IMR-90 (cell line): ENCODE measurements at regions not wholly inside any gene's neighbourhood (a gene's known extent, or its start where the extent isn't known, plus 50 kb on each side); places are given as distances from the start of the nearest gene placed in this dataset.

Experiments
- ATAC-seq: fragments of 200-7000 bp; cut with Tn5 transposase; 2 replicates; pipeline ENCODE4 v1.9.1; 2020; ENCODE audit warnings: low read depth, mild to moderate bottlenecking, moderate library complexity
- BruUV-seq: library from RNA; stranded (reverse); fragments of 400-500 nt; replicated peaks from 2 replicates; lab custom pipeline; 2021; lab: Mats Ljungman, UMichigan
- CTCF ChIA-PET: fragments of 300-600 bp; formaldehyde crosslinking; extraction: SDS; loops from one replicate; lab custom pipeline; 2021; ENCODE audit warnings: antibody characterized with exemption; lab: Yijun Ruan, JAX
- POLR2A ChIA-PET: fragments of 300-600 bp; sonication (Branson Sonifier 250); formaldehyde crosslinking; loops from one replicate; lab custom pipeline; 2022; ENCODE audit warnings: antibody characterized with exemption; ENCODE audit not compliant: unreplicated experiment; lab: Charles Lee
- DNase-seq: peaks from one replicate; pipeline ENCODE4 v3.0.0; 2013
- H2AFZ ChIP-seq: replicated peaks from 2 replicates; pipeline ENCODE3; 2013; ENCODE audit warnings: low read length, mild to moderate bottlenecking; ENCODE audit not compliant: poor library complexity
- H2AK5ac ChIP-seq: 2 replicates; pipeline ENCODE4 v1.6.1; 2013; ENCODE audit warnings: low read depth, low read length, inconsistent platforms
- H2AK9ac ChIP-seq: replicated peaks from 2 replicates; pipeline ENCODE3; 2013; ENCODE audit warnings: mild to moderate bottlenecking, low read depth, low read length, moderate library complexity; ENCODE audit not compliant: poor library complexity
- H2BK120ac ChIP-seq: 2 replicates; pipeline ENCODE4 v1.6.1; 2013; ENCODE audit warnings: low read depth, low read length, inconsistent platforms
- H2BK15ac ChIP-seq: 3 replicates; pipeline ENCODE4 v1.6.1; 2013; ENCODE audit warnings: low read depth, low read length, inconsistent platforms
- H2BK20ac ChIP-seq: 2 replicates; pipeline ENCODE4 v1.6.1; 2013; ENCODE audit warnings: low read depth, mild to moderate bottlenecking, inconsistent platforms, low read length, moderate library complexity
- H2BK5ac ChIP-seq: 2 replicates; pipeline ENCODE4 v1.6.1; 2013; ENCODE audit warnings: mild to moderate bottlenecking, low read depth, low read length, inconsistent platforms; ENCODE audit not compliant: poor library complexity, severe bottlenecking
- H3K14ac ChIP-seq: replicated peaks from 2 replicates; pipeline ENCODE4 v1.6.1; 2013; ENCODE audit warnings: low read depth, low read length, inconsistent platforms
- H3K18ac ChIP-seq: 2 replicates; pipeline ENCODE4 v1.6.1; 2013; ENCODE audit warnings: low read depth, low read length, control low read depth
- H3K23ac ChIP-seq: 2 replicates; pipeline ENCODE4 v1.6.1; 2013; ENCODE audit warnings: low read depth, low read length, inconsistent platforms
- H3K27ac ChIP-seq: 2 replicates; pipeline ENCODE4 v1.5.1; 2013; ENCODE audit warnings: mild to moderate bottlenecking, control low read depth, low read length; ENCODE audit not compliant: insufficient read depth
- H3K27me3 ChIP-seq: 2 replicates; pipeline ENCODE4 v1.6.1; 2013; ENCODE audit warnings: low read length; ENCODE audit not compliant: control insufficient read depth, insufficient read depth
- H3K36me3 ChIP-seq: 2 replicates; pipeline ENCODE4 v1.6.1; 2013; ENCODE audit warnings: low read length, mixed read lengths; ENCODE audit not compliant: control insufficient read depth, insufficient read depth
- H3K4ac ChIP-seq: 2 replicates; pipeline ENCODE4 v1.6.1; 2013; ENCODE audit warnings: low read depth, low read length, inconsistent platforms
- H3K4me1 ChIP-seq: 2 replicates; pipeline ENCODE4 v1.6.1; 2013; ENCODE audit warnings: low read length, mixed read lengths; ENCODE audit not compliant: control insufficient read depth, insufficient read depth
- H3K4me2 ChIP-seq: 2 replicates; pipeline ENCODE4 v1.6.1; 2013; ENCODE audit warnings: low read depth, mild to moderate bottlenecking, control low read depth, low read length, moderate library complexity
- H3K4me3 ChIP-seq: 2 replicates; pipeline ENCODE4 v1.5.1; 2013; ENCODE audit warnings: low read depth, mild to moderate bottlenecking, control low read depth, low read length, moderate library complexity; ENCODE audit not compliant: insufficient read depth
- H3K56ac ChIP-seq: 2 replicates; pipeline ENCODE4 v1.6.1; 2013; ENCODE audit warnings: low read length, inconsistent platforms; ENCODE audit not compliant: insufficient read depth; ENCODE audit errors: extremely low read depth
- H3K79me1 ChIP-seq, 2 experiments: 2 replicates each; pipeline ENCODE4 v1.6.1; 2013; ENCODE audit warnings: low read length in 2 of 2, inconsistent platforms in 1 of 2, low read depth in 1 of 2
- H3K9ac ChIP-seq: 2 replicates; pipeline ENCODE4 v1.6.1; 2013; ENCODE audit warnings: low read depth, low read length, control low read depth
- H3K9me1 ChIP-seq: 2 replicates; pipeline ENCODE4 v1.6.1; 2013; ENCODE audit warnings: low read length, inconsistent platforms; ENCODE audit not compliant: insufficient read depth
- H3K9me3 ChIP-seq: 2 replicates; pipeline ENCODE4 v1.6.1; 2013; ENCODE audit warnings: low read length; ENCODE audit not compliant: control insufficient read depth, insufficient read depth
- H4K20me1 ChIP-seq: 2 replicates; pipeline ENCODE4 v1.6.1; 2013; ENCODE audit warnings: low read length, inconsistent platforms; ENCODE audit not compliant: insufficient read depth
- H4K5ac ChIP-seq: 2 replicates; pipeline ENCODE4 v1.6.1; 2013; ENCODE audit warnings: mild to moderate bottlenecking, low read depth, low read length, control low read depth
- H4K8ac ChIP-seq, 2 experiments: 2 replicates each; pipeline ENCODE4 v1.6.1; 2013; ENCODE audit warnings: low read depth in 2 of 2, low read length in 2 of 2, control low read depth in 1 of 2, inconsistent platforms in 1 of 2
- H4K91ac ChIP-seq: 2 replicates; pipeline ENCODE4 v1.6.1; 2013; ENCODE audit warnings: low read depth, low read length, inconsistent platforms; ENCODE audit not compliant: insufficient read depth
- BHLHE40 ChIP-seq: fragments of 150-350 bp; IDR thresholded peaks from 2 replicates; pipeline ENCODE4 v1.6.1; 2016; ENCODE audit warnings: mild to moderate bottlenecking, low read depth, low read length
- CEBPB ChIP-seq: IDR thresholded peaks from 2 replicates; pipeline ENCODE4 v1.6.1; 2012; ENCODE audit warnings: low read depth, low read length, improper control_type of control experiment
- CHD1 ChIP-seq: IDR thresholded peaks from 2 replicates; pipeline ENCODE4 v1.6.1; 2012; ENCODE audit warnings: low read depth, low read length, improper control_type of control experiment
- FOS ChIP-seq: fragments of 150-350 bp; IDR thresholded peaks from 2 replicates; pipeline ENCODE4 v1.6.1; 2016; ENCODE audit warnings: low read depth, low read length
- MAFK ChIP-seq: IDR thresholded peaks from 2 replicates; pipeline ENCODE4 v1.6.1; 2012; ENCODE audit warnings: low read depth, low read length, improper control_type of control experiment
- MAZ ChIP-seq: IDR thresholded peaks from 2 replicates; pipeline ENCODE4 v1.6.1; 2012; ENCODE audit warnings: low read depth, mild to moderate bottlenecking, low read length, improper control_type of control experiment, moderate library complexity, borderline replicate concordance
- MXI1 ChIP-seq: IDR thresholded peaks from 2 replicates; pipeline ENCODE4 v1.6.1; 2012; ENCODE audit warnings: low read depth, mild to moderate bottlenecking, low read length, moderate library complexity, borderline replicate concordance
- NFE2L2 ChIP-seq: fragments of 150-350 bp; IDR thresholded peaks from 2 replicates; pipeline ENCODE4 v1.6.1; 2016; ENCODE audit warnings: low read depth, mild to moderate bottlenecking, low read length
- POLR2A ChIP-seq: IDR thresholded peaks from 2 replicates; pipeline ENCODE4 v1.6.1; 2012; ENCODE audit warnings: mild to moderate bottlenecking, low read depth, low read length
- RAD21 ChIP-seq: IDR thresholded peaks from 2 replicates; pipeline ENCODE4 v1.6.1; 2012; ENCODE audit warnings: low read length, improper control_type of control experiment
- RCOR1 ChIP-seq: IDR thresholded peaks from 2 replicates; pipeline ENCODE4 v1.6.1; 2012; ENCODE audit warnings: mild to moderate bottlenecking, low read length, improper control_type of control experiment; ENCODE audit not compliant: insufficient replicate concordance
- RFX5 ChIP-seq: IDR thresholded peaks from 2 replicates; pipeline ENCODE4 v1.8.0; 2012; ENCODE audit warnings: low read depth, mild to moderate bottlenecking, low read length, moderate library complexity
- SMC3 ChIP-seq: fragments of 150-350 bp; IDR thresholded peaks from 2 replicates; pipeline ENCODE4 v1.6.1; 2016; ENCODE audit warnings: low read depth, mild to moderate bottlenecking, antibody characterized with exemption, low read length, moderate library complexity
- WGBS, 2 experiments: methylation state at CpG; one replicate each; pipeline versions ENCODE4 v1.1.5 to v1.1.7; 2013; ENCODE audit warnings: missing lambda C conversion rate in 2 of 2; ENCODE audit not compliant: insufficient read length in 1 of 2; ENCODE audit errors: extremely low coverage in 2 of 2; 5-methylcytosine and 5-hydroxymethylcytosine counted together
- dilution Hi-C: fragments of 300-500 bp; cut with HindIII; formaldehyde crosslinking; loops from one replicate; pipeline ENCODE4 v1.14.3; 2018; ENCODE audit warnings: low sequenced_read_pairs; ENCODE audit not compliant: unreplicated experiment
- in situ Hi-C: fragments of 300-500 bp; cut with MboI; formaldehyde crosslinking; loops from 3 replicates; pipeline ENCODE4 v1.14.3; 2019; ENCODE audit warnings: low sequenced_read_pairs, inconsistent platforms, mixed read lengths
- intact Hi-C: fragments of 100-400 bp; cut with micrococcal nuclease; formaldehyde crosslinking; loops from 2 replicates; pipeline ENCODE4 v1.10.0; 2022
- TF ChIP-seq, protein P1 (sequence below): fragments of 150-350 bp; IDR thresholded peaks from 2 replicates; pipeline ENCODE4 v1.6.1; 2017; ENCODE audit warnings: mild to moderate bottlenecking, antibody characterized with exemption, low read length, low read depth
- TF ChIP-seq, protein P2 (sequence below): fragments of 150-350 bp; IDR thresholded peaks from 2 replicates; pipeline ENCODE4 v1.6.1; 2016; ENCODE audit warnings: low read depth, mild to moderate bottlenecking, low read length, moderate library complexity, borderline replicate concordance
- TF ChIP-seq, protein P3 (sequence below): conservative IDR thresholded peaks from 2 replicates; pipeline ENCODE4 v1.5.1; 2012; ENCODE audit warnings: mild to moderate bottlenecking, low read depth, low read length, improper control_type of control experiment

DNA sequence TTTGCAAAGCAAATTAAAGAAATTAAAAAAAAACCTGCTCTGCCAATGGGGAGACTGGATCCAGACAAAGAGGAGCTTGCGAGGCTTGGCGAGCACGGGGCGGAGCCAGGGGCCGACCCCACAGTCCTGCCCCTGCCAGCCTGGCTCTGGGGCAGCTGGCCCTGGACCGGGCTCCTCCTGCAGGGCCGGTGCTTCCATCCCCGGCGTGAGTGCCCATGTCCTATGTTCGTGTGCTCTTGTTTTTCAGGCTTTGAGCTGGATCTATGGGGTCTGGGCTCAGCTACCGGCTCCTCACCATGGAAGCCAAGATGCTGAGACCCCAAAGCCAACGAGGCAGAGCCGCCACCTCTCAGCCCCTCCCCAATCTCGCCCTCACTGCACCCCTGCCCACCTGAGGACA, 176.8 kb downstream of the KIF26A start:
- dilution Hi-C loops (no loop called here), intact Hi-C loops (no loop called here), in situ Hi-C loops (no loop called here)
- Histone ChIP-seq H4K8ac (no peak overlapping the region), H2BK120ac (no peak overlapping the region), H3K4me1 (no peaks in the 10 kb centered on the region), H3K4me2 (no peak overlapping the region), H3K9me1 (no peaks in the 10 kb centered on the region), H4K20me1 (no peaks in the 10 kb centered on the region), H4K91ac (no peak overlapping the region), H2BK15ac (no peak overlapping the region), H3K36me3 (no peaks in the 10 kb centered on the region), H2AK9ac (no peak overlapping the region), H3K18ac (no peak overlapping the region), H2AFZ (no peak overlapping the region), H3K4ac (no peak overlapping the region), H3K79me1 (no peaks in the 10 kb centered on the region), H2AK5ac (no peak overlapping the region), H3K27ac (no peak overlapping the region), H3K9me3 (peaks cover 51% of the 10 kb centered on the region), H3K27me3 (no peaks in the 10 kb centered on the region), H4K5ac (no peak overlapping the region), H2BK20ac (no peak overlapping the region), H2BK5ac (no peak overlapping the region), H3K23ac (no peak overlapping the region), H3K4me3 (no peak overlapping the region), H3K56ac (no peak overlapping the region), H3K14ac (no peak overlapping the region), H3K9ac (no peak overlapping the region)
- ChIA-PET POLR2A (no interaction called here), CTCF (no interaction called here)
- BruUV-seq, result no TSS peak
- WGBS, 2 experiments, result 51% methylated on average over 4 of the region's 14 CpGs; no CpG with 5 or more reads in 1 of the 2 experiments
- TF ChIP-seq CEBPB (no peak), POLR2A (no peak), RAD21 (no peak), MAFK (no peak), BHLHE40 (no peak), CHD1 (no peak), NFE2L2 (no peak), SMC3 (no peak), MXI1 (no peak), RCOR1 (no peak), MAZ (no peak), FOS (no peak), RFX5 (no peak)
- TF ChIP-seq, protein P1, sequence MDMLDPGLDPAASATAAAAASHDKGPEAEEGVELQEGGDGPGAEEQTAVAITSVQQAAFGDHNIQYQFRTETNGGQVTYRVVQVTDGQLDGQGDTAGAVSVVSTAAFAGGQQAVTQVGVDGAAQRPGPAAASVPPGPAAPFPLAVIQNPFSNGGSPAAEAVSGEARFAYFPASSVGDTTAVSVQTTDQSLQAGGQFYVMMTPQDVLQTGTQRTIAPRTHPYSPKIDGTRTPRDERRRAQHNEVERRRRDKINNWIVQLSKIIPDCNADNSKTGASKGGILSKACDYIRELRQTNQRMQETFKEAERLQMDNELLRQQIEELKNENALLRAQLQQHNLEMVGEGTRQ, result no peak
- TF ChIP-seq, protein P2, sequence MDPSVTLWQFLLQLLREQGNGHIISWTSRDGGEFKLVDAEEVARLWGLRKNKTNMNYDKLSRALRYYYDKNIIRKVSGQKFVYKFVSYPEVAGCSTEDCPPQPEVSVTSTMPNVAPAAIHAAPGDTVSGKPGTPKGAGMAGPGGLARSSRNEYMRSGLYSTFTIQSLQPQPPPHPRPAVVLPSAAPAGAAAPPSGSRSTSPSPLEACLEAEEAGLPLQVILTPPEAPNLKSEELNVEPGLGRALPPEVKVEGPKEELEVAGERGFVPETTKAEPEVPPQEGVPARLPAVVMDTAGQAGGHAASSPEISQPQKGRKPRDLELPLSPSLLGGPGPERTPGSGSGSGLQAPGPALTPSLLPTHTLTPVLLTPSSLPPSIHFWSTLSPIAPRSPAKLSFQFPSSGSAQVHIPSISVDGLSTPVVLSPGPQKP, result no peak
- TF ChIP-seq, protein P3, sequence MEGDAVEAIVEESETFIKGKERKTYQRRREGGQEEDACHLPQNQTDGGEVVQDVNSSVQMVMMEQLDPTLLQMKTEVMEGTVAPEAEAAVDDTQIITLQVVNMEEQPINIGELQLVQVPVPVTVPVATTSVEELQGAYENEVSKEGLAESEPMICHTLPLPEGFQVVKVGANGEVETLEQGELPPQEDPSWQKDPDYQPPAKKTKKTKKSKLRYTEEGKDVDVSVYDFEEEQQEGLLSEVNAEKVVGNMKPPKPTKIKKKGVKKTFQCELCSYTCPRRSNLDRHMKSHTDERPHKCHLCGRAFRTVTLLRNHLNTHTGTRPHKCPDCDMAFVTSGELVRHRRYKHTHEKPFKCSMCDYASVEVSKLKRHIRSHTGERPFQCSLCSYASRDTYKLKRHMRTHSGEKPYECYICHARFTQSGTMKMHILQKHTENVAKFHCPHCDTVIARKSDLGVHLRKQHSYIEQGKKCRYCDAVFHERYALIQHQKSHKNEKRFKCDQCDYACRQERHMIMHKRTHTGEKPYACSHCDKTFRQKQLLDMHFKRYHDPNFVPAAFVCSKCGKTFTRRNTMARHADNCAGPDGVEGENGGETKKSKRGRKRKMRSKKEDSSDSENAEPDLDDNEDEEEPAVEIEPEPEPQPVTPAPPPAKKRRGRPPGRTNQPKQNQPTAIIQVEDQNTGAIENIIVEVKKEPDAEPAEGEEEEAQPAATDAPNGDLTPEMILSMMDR, result no peak
- DNase-seq (no peak), ATAC-seq (no peak)
